ENCODE measurements at regions not wholly inside any gene's neighbourhood (a gene's known extent, or its start where the extent isn't known, plus 50 kb on each side); places are given as distances from the start of the nearest gene placed in this dataset.

- ATAC-seq (ENCODE audit: insufficient read depth, low FRiP score) (no peak), DNase-seq (peak in 1 of 3 donors; percentile 36)
- WGBS, 2 donors: 64 to 81% methylated on average over 4 of the region's 4 CpGs
- Histone ChIP-seq H3K27ac (ENCODE audit: low read depth in 1 of 2, low read length in 1 of 2) (no peak overlapping the region), H3K4me3 (no peak overlapping the region), H3K9me3 (ENCODE audit: control insufficient read depth in 4 of 4, insufficient read depth in 3 of 4, low read length in 3 of 4) (peaks cover 0 to 2% (median 0%) of the 10 kb centered on the region in 4 donors), H3K36me3 (ENCODE audit: control insufficient read depth in 4 of 4, insufficient read depth in 4 of 4, low read length in 4 of 4) (no peaks in the 10 kb centered on the region), H3K27me3 (ENCODE audit: control insufficient read depth in 3 of 3, insufficient read depth in 3 of 3, low read length in 2 of 3) (no peaks in the 10 kb centered on the region), H3K4me1 (ENCODE audit: control insufficient read depth in 5 of 5, insufficient read depth in 5 of 5, low read length in 5 of 5) (peaks cover 0 to 1% (median 0%) of the 10 kb centered on the region in 5 donors), H3K9ac (ENCODE audit: insufficient read depth in 1 of 2, low read length in 2 of 2) (no peak overlapping the region)
- TF ChIP-seq, protein P1, sequence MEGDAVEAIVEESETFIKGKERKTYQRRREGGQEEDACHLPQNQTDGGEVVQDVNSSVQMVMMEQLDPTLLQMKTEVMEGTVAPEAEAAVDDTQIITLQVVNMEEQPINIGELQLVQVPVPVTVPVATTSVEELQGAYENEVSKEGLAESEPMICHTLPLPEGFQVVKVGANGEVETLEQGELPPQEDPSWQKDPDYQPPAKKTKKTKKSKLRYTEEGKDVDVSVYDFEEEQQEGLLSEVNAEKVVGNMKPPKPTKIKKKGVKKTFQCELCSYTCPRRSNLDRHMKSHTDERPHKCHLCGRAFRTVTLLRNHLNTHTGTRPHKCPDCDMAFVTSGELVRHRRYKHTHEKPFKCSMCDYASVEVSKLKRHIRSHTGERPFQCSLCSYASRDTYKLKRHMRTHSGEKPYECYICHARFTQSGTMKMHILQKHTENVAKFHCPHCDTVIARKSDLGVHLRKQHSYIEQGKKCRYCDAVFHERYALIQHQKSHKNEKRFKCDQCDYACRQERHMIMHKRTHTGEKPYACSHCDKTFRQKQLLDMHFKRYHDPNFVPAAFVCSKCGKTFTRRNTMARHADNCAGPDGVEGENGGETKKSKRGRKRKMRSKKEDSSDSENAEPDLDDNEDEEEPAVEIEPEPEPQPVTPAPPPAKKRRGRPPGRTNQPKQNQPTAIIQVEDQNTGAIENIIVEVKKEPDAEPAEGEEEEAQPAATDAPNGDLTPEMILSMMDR (IDR thresholded peaks at IDR 0.05; ENCODE audit: control extremely low read depth, extremely low read depth): no peak
These were observed 322.1 kb upstream of the MSX2 start for GRCh38 chr5:174402222-174402812.

DNA sequence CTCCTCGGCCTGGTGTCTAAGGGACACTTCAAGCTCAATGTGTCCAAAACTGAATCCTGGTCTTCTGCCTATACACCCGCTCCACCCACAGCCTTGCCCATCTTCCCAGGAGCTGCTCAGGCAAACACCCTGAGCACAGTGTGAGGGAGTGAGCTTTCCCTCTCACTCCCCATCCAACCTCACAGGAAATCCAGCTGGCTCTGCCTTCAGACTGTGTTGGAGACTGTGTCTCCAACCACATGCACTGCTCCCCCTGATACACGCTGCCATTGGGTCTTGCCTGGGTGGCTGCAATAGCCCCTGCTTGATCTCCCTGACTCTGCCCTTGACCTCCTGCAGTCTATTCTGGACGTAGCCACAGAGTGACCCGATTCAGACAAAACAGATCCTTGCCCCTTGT lies 319.5 kb upstream of the MSX2 start:
- H3K36me3 ChIP-seq (ENCODE audit: control insufficient read depth in 4 of 4, insufficient read depth in 4 of 4, low read length in 4 of 4): no peaks in the 10 kb centered on the region
- no peak overlapping the region for H3K27ac ChIP-seq (ENCODE audit: low read depth in 1 of 2, low read length in 1 of 2)
- no peak overlapping the region for H3K9ac ChIP-seq (ENCODE audit: insufficient read depth in 1 of 2, low read length in 2 of 2)
- H3K27me3 ChIP-seq (ENCODE audit: control insufficient read depth in 3 of 3, insufficient read depth in 3 of 3, low read length in 2 of 3): peaks cover 0 to 3% (median 0%) of the 10 kb centered on the region in 3 donors
- ATAC-seq (ENCODE audit: insufficient read depth, low FRiP score) (no peak), DNase-seq (no peak)
- TF ChIP-seq, protein P1 (IDR thresholded peaks at IDR 0.05; ENCODE audit: control extremely low read depth, extremely low read depth): no peak
- H3K4me1 ChIP-seq (ENCODE audit: control insufficient read depth in 5 of 5, insufficient read depth in 5 of 5, low read length in 5 of 5): no peaks in the 10 kb centered on the region
- H3K4me3 ChIP-seq: no peak overlapping the region
- H3K9me3 ChIP-seq (ENCODE audit: control insufficient read depth in 4 of 4, insufficient read depth in 3 of 4, low read length in 3 of 4): no peaks in the 10 kb centered on the region
- 81 to 90% methylated on average over 5 of the region's 5 CpGs for WGBS, 2 donors

- no peaks in the 10 kb centered on the region for H3K9me3 ChIP-seq (ENCODE audit: control insufficient read depth in 4 of 4, insufficient read depth in 3 of 4, low read length in 3 of 4)
- TF ChIP-seq, protein P1 (IDR thresholded peaks at IDR 0.05; ENCODE audit: control extremely low read depth, extremely low read depth): no peak
- H3K9ac ChIP-seq (ENCODE audit: insufficient read depth in 1 of 2, low read length in 2 of 2): no peak overlapping the region
- H3K4me1 ChIP-seq (ENCODE audit: control insufficient read depth in 5 of 5, insufficient read depth in 5 of 5, low read length in 5 of 5): no peaks in the 10 kb centered on the region
- no peaks in the 10 kb centered on the region for H3K36me3 ChIP-seq (ENCODE audit: control insufficient read depth in 4 of 4, insufficient read depth in 4 of 4, low read length in 4 of 4)
- ATAC-seq (ENCODE audit: insufficient read depth, low FRiP score): no peak
- WGBS, 2 donors: 46 to 59% methylated on average over 3 of the region's 3 CpGs
- H3K27ac ChIP-seq (ENCODE audit: low read depth in 1 of 2, low read length in 1 of 2): no peak overlapping the region
- no peak for DNase-seq
- H3K27me3 ChIP-seq (ENCODE audit: control insufficient read depth in 3 of 3, insufficient read depth in 3 of 3, low read length in 2 of 3): peaks cover 0 to 3% (median 0%) of the 10 kb centered on the region in 3 donors
- no peak overlapping the region for H3K4me3 ChIP-seq
These were observed 315.3 kb upstream of the MSX2 start for GRCh38 chr5:174409070-174409469.

DNA sequence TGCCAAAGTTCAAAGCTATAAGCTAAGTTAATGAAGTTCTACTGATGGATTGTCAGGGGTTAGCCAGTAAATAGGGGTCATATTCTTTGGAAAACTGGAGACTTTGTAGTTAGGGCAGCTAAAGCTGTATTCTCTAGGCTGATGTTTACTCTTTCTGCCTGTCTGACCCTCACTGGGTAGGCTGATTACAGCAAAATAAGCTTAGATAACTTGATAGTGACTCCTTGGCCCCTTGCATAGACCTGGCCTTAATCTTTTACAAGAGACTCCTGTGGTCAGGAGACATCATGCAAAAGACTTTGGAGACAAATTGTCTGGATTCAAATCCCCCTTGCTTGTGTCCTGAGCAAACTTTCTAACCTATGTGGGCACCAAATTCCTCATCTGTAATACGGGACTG lies 314.4 kb upstream of the MSX2 start:
- WGBS, 2 donors: 80 to 81% methylated on average over 1 of the region's 1 CpG

More for the DNA sequence above, 314.4 kb upstream of the MSX2 start:
- no peaks in the 10 kb centered on the region for H3K9me3 ChIP-seq (ENCODE audit: control insufficient read depth in 4 of 4, insufficient read depth in 3 of 4, low read length in 3 of 4)
- DNase-seq: no peak
- no peak overlapping the region for H3K4me3 ChIP-seq
- no peak overlapping the region for H3K9ac ChIP-seq (ENCODE audit: insufficient read depth in 1 of 2, low read length in 2 of 2)
- no peaks in the 10 kb centered on the region for H3K4me1 ChIP-seq (ENCODE audit: control insufficient read depth in 5 of 5, insufficient read depth in 5 of 5, low read length in 5 of 5)
- TF ChIP-seq, protein P1 (IDR thresholded peaks at IDR 0.05; ENCODE audit: control extremely low read depth, extremely low read depth): no peak
- H3K36me3 ChIP-seq (ENCODE audit: control insufficient read depth in 4 of 4, insufficient read depth in 4 of 4, low read length in 4 of 4): no peaks in the 10 kb centered on the region
- H3K27ac ChIP-seq (ENCODE audit: low read depth in 1 of 2, low read length in 1 of 2): no peak overlapping the region
- no peak for ATAC-seq (ENCODE audit: insufficient read depth, low FRiP score)
- H3K27me3 ChIP-seq (ENCODE audit: control insufficient read depth in 3 of 3, insufficient read depth in 3 of 3, low read length in 2 of 3): peaks cover 0 to 3% (median 0%) of the 10 kb centered on the region in 3 donors
